HepG2 (cell line): ENCODE measurements at regions not wholly inside any gene's neighbourhood (a gene's known extent, or its start where the extent isn't known, plus 50 kb on each side); places are given as distances from the start of the nearest gene placed in this dataset.

Source experiments
- ATAC-seq: fragments of 200-7000 bp; cut with Tn5 transposase; 3 replicates; pipeline ENCODE4 v1.9.1; 2020; ENCODE audit warnings: mild to moderate bottlenecking, moderate library complexity
- BruUV-seq: library from RNA; stranded (reverse); fragments of 400-500 nt; replicated peaks from 2 replicates; lab custom pipeline; 2021; lab: Mats Ljungman, UMichigan
- CTCF ChIA-PET: fragments of 300-600 bp; formaldehyde crosslinking; extraction: SDS; loops from one replicate; lab custom pipeline; 2021; ENCODE audit warnings: low total read pairs, inconsistent platforms, low intra/inter-chr PET ratio; lab: Yijun Ruan, JAX
- POLR2A ChIA-PET: fragments of 350-600 bp; sonication (Branson Sonifier 250); formaldehyde crosslinking; loops from one replicate; lab custom pipeline; 2020; ENCODE audit warnings: antibody characterized with exemption, inconsistent platforms; lab: Yijun Ruan, JAX
- DNase-seq: peaks from one replicate; pipeline ENCODE4 v3.0.0-alpha.2; 2015; ENCODE audit warnings: low spot score
- FAIRE-seq: peaks from 3 replicates; lab custom pipeline; 2011; peaks lifted over from hg19 to GRCh38; lab: Jason Lieb, UNC
- H2AFZ ChIP-seq: one replicate; pipeline ENCODE4 v1.6.1; 2011; ENCODE audit warnings: low read length, inconsistent platforms
- H3K27ac ChIP-seq: fragments of 300-600 bp; 3 replicates; pipeline ENCODE4 v1.8.0; 2011; ENCODE audit warnings: mixed run types, mild to moderate bottlenecking, mixed read lengths, low read length, inconsistent platforms; ENCODE audit not compliant: insufficient read depth; ENCODE audit errors: extremely low read length
- H3K27me3 ChIP-seq, 2 experiments: fragments of 200-600 bp in 1 of 2; 2 replicates in 1 of 2; 3 replicates in 1 of 2; pipeline versions ENCODE4 v1.6.0 to v1.8.0; 2011; ENCODE audit warnings: low read length in 2 of 2, mild to moderate bottlenecking in 2 of 2, moderate library complexity in 2 of 2, inconsistent platforms in 1 of 2; ENCODE audit not compliant: insufficient read depth in 2 of 2, control insufficient read depth in 1 of 2
- H3K36me3 ChIP-seq, 2 experiments: fragments of 200-600 bp in 1 of 2; replicated peaks in 1 of 2; 2 replicates in 1 of 2; 3 replicates in 1 of 2; pipeline versions ENCODE4 v1.5.1 to v1.8.0; 2011; ENCODE audit warnings: low read length in 2 of 2, inconsistent platforms in 1 of 2; ENCODE audit not compliant: insufficient read depth in 2 of 2, control insufficient read depth in 1 of 2
- H3K4me1 ChIP-seq: 2 replicates; pipeline ENCODE4 v1.5.1; 2012; ENCODE audit warnings: low read length, inconsistent platforms; ENCODE audit not compliant: insufficient read depth
- H3K4me2 ChIP-seq: 2 replicates; pipeline ENCODE4 v1.6.0; 2011; ENCODE audit warnings: low read depth, low read length, inconsistent platforms
- H3K4me3 ChIP-seq, 3 experiments: fragments of 200-600 bp in 1 of 3; sonication (generic), shearing (Covaris generic) in 1 of 3; replicated peaks in 1 of 3; 2 replicates each; pipeline ENCODE4 v1.5.1; 2011 to 2016; ENCODE audit warnings: low read length in 3 of 3, inconsistent platforms in 2 of 3, low read depth in 2 of 3, mild to moderate bottlenecking in 2 of 3, control low read depth in 1 of 3, mixed read lengths in 1 of 3; ENCODE audit not compliant: insufficient read depth in 1 of 3
- H3K79me2 ChIP-seq: one replicate; pipeline ENCODE4 v1.6.1; 2011; ENCODE audit warnings: low read length, inconsistent platforms; ENCODE audit not compliant: insufficient read depth
- H3K9ac ChIP-seq: 2 replicates; pipeline ENCODE4 v1.6.0; 2011; ENCODE audit warnings: mild to moderate bottlenecking, low read depth, low read length, inconsistent platforms; ENCODE audit not compliant: insufficient read depth
- H3K9me3 ChIP-seq: 2 replicates; pipeline ENCODE4 v1.5.1; 2012; ENCODE audit warnings: mild to moderate bottlenecking, low read length
- H4K20me1 ChIP-seq: 2 replicates; pipeline ENCODE4 v1.6.0; 2011; ENCODE audit warnings: inconsistent platforms, mild to moderate bottlenecking, low read length, moderate library complexity; ENCODE audit not compliant: insufficient read depth
- ATF7 ChIP-seq, 2 experiments: fragments of 450-650 bp in 1 of 2; sonication (generic) in 1 of 2; formaldehyde crosslinking in 1 of 2; IDR thresholded peaks; 2 replicates each; pipeline versions ENCODE4 v1.4.0 to v1.6.1; 2016 to 2020; ENCODE audit warnings: antibody characterized with exemption in 1 of 2, mild to moderate bottlenecking in 1 of 2, missing genetic modification reagents in 1 of 2
- CEBPG ChIP-seq: IDR thresholded peaks from 2 replicates; pipeline ENCODE4 v1.6.1; 2016
- DNMT3B ChIP-seq: conservative IDR thresholded peaks from 2 replicates; pipeline ENCODE4 v1.6.1; 2016; ENCODE audit warnings: missing biosample characterization, control low read depth
- FOXJ3 ChIP-seq: sonication (generic); formaldehyde crosslinking; IDR thresholded peaks from 2 replicates; pipeline ENCODE4 v1.4.0; 2020; ENCODE audit warnings: missing genetic modification reagents, mild to moderate bottlenecking, borderline replicate concordance
- FOXP1 ChIP-seq, 2 experiments: fragments of 450-650 bp in 1 of 2; IDR thresholded peaks; 2 replicates each; pipeline ENCODE4 v1.6.1; 2017 to 2018; ENCODE audit warnings: antibody characterized with exemption in 1 of 2
- PAF1 ChIP-seq: IDR thresholded peaks from 2 replicates; pipeline ENCODE4 v1.6.1; 2016; ENCODE audit warnings: missing genetic modification reagents, missing compliant biosample characterization
- POLR2G ChIP-seq: fragments of 200-400 bp; formaldehyde crosslinking; IDR thresholded peaks from 2 replicates; pipeline ENCODE4 v1.6.1; 2018; ENCODE audit warnings: mild to moderate bottlenecking, low read depth, low read length, moderate library complexity
- ZBTB1 ChIP-seq: sonication (generic); formaldehyde crosslinking; IDR thresholded peaks from 2 replicates; pipeline ENCODE4 v1.4.0; 2020; ENCODE audit warnings: missing genetic modification reagents, borderline replicate concordance
- ZNF253 ChIP-seq: sonication (generic); formaldehyde crosslinking; IDR thresholded peaks from 2 replicates; pipeline ENCODE4 v1.8.0; 2022; ENCODE audit warnings: mild to moderate bottlenecking, missing genetic modification reagents, borderline replicate concordance
- WGBS: methylation state at CpG from one replicate; pipeline ENCODE4 v1.1.6; 2017; ENCODE audit warnings: low lambda C conversion rate; 5-methylcytosine and 5-hydroxymethylcytosine counted together
- in situ Hi-C: cut with HindIII; loops from 2 replicates; pipeline ENCODE4 v1.10.0; 2017; ENCODE audit warnings: low pct_unique_long_range_greater_than_20kb; ENCODE audit not compliant: extremely low pct_ligation_motif_present
- intact Hi-C: fragments of 100-400 bp; cut with micrococcal nuclease; formaldehyde crosslinking; loops from one replicate; pipeline ENCODE4 v1.10.0; 2022; ENCODE audit not compliant: unreplicated experiment

GRCh38 chr1:208413006-208413405 lies 168.8 kb upstream of the PLXNA2 start (continued):
- TF ChIP-seq ZNF253 (CRISPR knock-in tag) (no peak), FOXP1 (IDR thresholded peaks at IDR 0.05) (no peak), FOXP1 (CRISPR knock-in tag; IDR thresholded peaks at IDR 0.05) (no peak)

- no peak overlapping the region for H3K9ac ChIP-seq
- no peaks in the 10 kb centered on the region for H4K20me1 ChIP-seq
- CTCF ChIA-PET, result no interaction called here
- 0% methylated on average over 1 of the region's 1 CpG for WGBS
- H3K4me2 ChIP-seq, result no peak overlapping the region
- no peak overlapping the region for H3K4me3 ChIP-seq
- FAIRE-seq (no peak), DNase-seq (no peak), ATAC-seq (no peak)
- H3K36me3 ChIP-seq, result no peaks in the 10 kb centered on the region
- in situ Hi-C loops, result no loop called here
- H3K4me1 ChIP-seq, result no peaks in the 10 kb centered on the region
- no peaks in the 10 kb centered on the region for H3K79me2 ChIP-seq
- no peaks in the 10 kb centered on the region for H3K9me3 ChIP-seq
- H3K27me3 ChIP-seq, result no peaks in the 10 kb centered on the region
- intact Hi-C loops, result no loop called here
- no peak overlapping the region for H2AFZ ChIP-seq
- POLR2A ChIA-PET, result no interaction called here
- TF ChIP-seq PAF1 (CRISPR knock-in tag) (no peak), CEBPG (no peak), FOXJ3 (CRISPR knock-in tag) (no peak)
- TF ChIP-seq, all 625 proteins: peak for 0
- no peak overlapping the region for H3K27ac ChIP-seq
- no TSS peak for BruUV-seq
These were observed 174.5 kb upstream of the PLXNA2 start for GRCh38 chr1:208418667-208419066.

GRCh38 chr1:208419746-208420420 lies 175.7 kb upstream of the PLXNA2 start:
- Histone ChIP-seq H3K36me3 (no peaks in the 10 kb centered on the region), H3K27ac (no peak overlapping the region), H3K4me3 (no peak overlapping the region), H3K9ac (no peak overlapping the region), H3K9me3 (no peaks in the 10 kb centered on the region), H3K4me1 (no peaks in the 10 kb centered on the region), H3K4me2 (no peak overlapping the region), H3K27me3 (no peaks in the 10 kb centered on the region), H4K20me1 (no peaks in the 10 kb centered on the region), H3K79me2 (no peaks in the 10 kb centered on the region), H2AFZ (no peak overlapping the region)
- BruUV-seq, result no TSS peak
- TF ChIP-seq ATF7 (IDR thresholded peaks at IDR 0.05) (no peak), ATF7 (CRISPR knock-in tag; IDR thresholded peaks at IDR 0.05) (no peak), POLR2G (no peak), DNMT3B (CRISPR knock-in tag) (no peak), ZBTB1 (CRISPR knock-in tag) (no peak)
- intact Hi-C loops (no loop called here), in situ Hi-C loops (no loop called here)
- CTCF ChIA-PET, result no interaction called here
- ATAC-seq (no peak), DNase-seq (no peak), FAIRE-seq (no peak)
- 6% methylated on average over 5 of the region's 5 CpGs for WGBS
- POLR2A ChIA-PET, result no interaction called here
